ENCODE measurements at regions not wholly inside any gene's neighbourhood (a gene's known extent, or its start where the extent isn't known, plus 50 kb on each side); places are given as distances from the start of the nearest gene placed in this dataset.

- H3K79me2 ChIP-seq (ENCODE audit: insufficient read depth, low read length), result no peaks in the 10 kb centered on the region
- TF ChIP-seq POLR2AphosphoS5 (IDR thresholded peaks at IDR 0.05; ENCODE audit: low read depth, low read length), result no peak
- TF ChIP-seq JUND (IDR thresholded peaks at IDR 0.05), result no peak
- TF ChIP-seq YY1 (IDR thresholded peaks at IDR 0.05; ENCODE audit: extremely low read depth, insufficient replicate concordance, low read depth, low read length), result no peak
- TF ChIP-seq ZBTB33 (IDR thresholded peaks at IDR 0.05; ENCODE audit: extremely low read depth, insufficient replicate concordance, low read length), result no peak
- H3K9ac ChIP-seq (ENCODE audit: low read length), result no peak overlapping the region
- no peaks in the 10 kb centered on the region for H3K36me3 ChIP-seq (ENCODE audit: control insufficient read depth in 1 of 2, insufficient read depth in 2 of 2, low read length in 2 of 2)
- H3K4me2 ChIP-seq (ENCODE audit: low read length), result no peak overlapping the region
- ChIA-PET RAD21 (ENCODE audit: low non-redundant PET in 1 of 2, low total read pairs in 2 of 2, uncharacterized antibody in 2 of 2, unreplicated experiment in 2 of 2) (no interaction called here), CTCF (interaction anchor here (1.4 kb wide), 1 partner anchor 527 kb away, joined by 3 read pairs; no protein-coding TSS in a partner anchor), POLR2A (no interaction called here)
- no peaks in the 10 kb centered on the region for H3K9me3 ChIP-seq (ENCODE audit: control insufficient read depth in 1 of 2, insufficient read depth in 1 of 2, low read depth in 1 of 2, low read length in 2 of 2)
- H3K27ac ChIP-seq (ENCODE audit: low read depth, low read length), result no peak overlapping the region
- no peak overlapping the region for H3K4me3 ChIP-seq (replicated peaks in 1 of 2; ENCODE audit: low read depth in 1 of 2, low read length in 2 of 2)
- DNase-seq (ENCODE audit: low read depth, low spot score) (no peak), ATAC-seq (peak; percentile 44; the same call in 1 of the 2 replicates)
- H4K20me1 ChIP-seq (ENCODE audit: insufficient read depth), result no peaks in the 10 kb centered on the region
- no TSS peak for BruUV-seq (replicated peaks)
- H3K27me3 ChIP-seq (ENCODE audit: insufficient read depth, low read length), result no peaks in the 10 kb centered on the region
- no peak overlapping the region for H2AFZ ChIP-seq (ENCODE audit: low read depth, low read length, poor library complexity, severe bottlenecking)
- no peaks in the 10 kb centered on the region for H3K4me1 ChIP-seq (ENCODE audit: control insufficient read depth in 1 of 2, insufficient read depth in 2 of 2, low read length in 2 of 2)
- no peaks in the 10 kb centered on the region for H3K9me2 ChIP-seq (ENCODE audit: insufficient read depth)
- intact Hi-C loops (cut with micrococcal nuclease), result no loop called here
Measured at GRCh38 chr13:105937451-105937850, 598.0 kb downstream of the EFNB2 start.

DNA sequence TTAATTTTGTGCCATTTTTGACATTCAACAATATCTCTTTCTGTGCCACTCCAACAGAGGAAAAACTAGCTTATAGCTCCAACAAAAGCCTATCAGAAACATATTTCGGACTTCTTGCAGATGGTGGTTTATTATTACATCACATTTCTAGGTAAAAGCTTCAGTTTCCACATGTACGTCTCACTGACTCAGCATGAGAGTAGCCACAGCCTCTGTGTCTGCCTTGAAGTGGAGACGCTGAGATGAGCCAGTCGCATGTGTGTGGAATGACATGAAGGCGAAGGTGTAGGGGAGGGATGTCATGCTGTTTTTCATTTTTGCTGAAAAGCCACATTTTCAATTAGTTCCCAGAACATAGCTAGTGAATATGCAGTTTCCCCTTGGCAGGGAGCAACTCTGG, 598.6 kb downstream of the EFNB2 start:
- intact Hi-C loops (cut with micrococcal nuclease), result no loop called here
- Histone ChIP-seq H3K4me3 (replicated peaks in 1 of 2; ENCODE audit: low read depth in 1 of 2, low read length in 2 of 2) (no peak overlapping the region), H3K9ac (ENCODE audit: low read length) (no peak overlapping the region), H3K9me3 (ENCODE audit: control insufficient read depth in 1 of 2, insufficient read depth in 1 of 2, low read depth in 1 of 2, low read length in 2 of 2) (no peaks in the 10 kb centered on the region), H3K36me3 (ENCODE audit: control insufficient read depth in 1 of 2, insufficient read depth in 2 of 2, low read length in 2 of 2) (no peaks in the 10 kb centered on the region), H3K4me2 (ENCODE audit: low read length) (no peak overlapping the region), H3K9me2 (ENCODE audit: insufficient read depth) (no peaks in the 10 kb centered on the region), H3K4me1 (ENCODE audit: control insufficient read depth in 1 of 2, insufficient read depth in 2 of 2, low read length in 2 of 2) (no peaks in the 10 kb centered on the region), H3K27ac (ENCODE audit: low read depth, low read length) (no peak overlapping the region), H3K79me2 (ENCODE audit: insufficient read depth, low read length) (no peaks in the 10 kb centered on the region), H3K27me3 (ENCODE audit: insufficient read depth, low read length) (no peaks in the 10 kb centered on the region), H4K20me1 (ENCODE audit: insufficient read depth) (no peaks in the 10 kb centered on the region), H2AFZ (ENCODE audit: low read depth, low read length, poor library complexity, severe bottlenecking) (no peak overlapping the region)
- no peak for ATAC-seq
- ChIA-PET POLR2A (no interaction called here), RAD21 (ENCODE audit: low non-redundant PET in 1 of 2, low total read pairs in 2 of 2, uncharacterized antibody in 2 of 2, unreplicated experiment in 2 of 2) (no interaction called here), CTCF (interaction anchor here (1.4 kb wide), 1 partner anchor 526 kb away, joined by 3 read pairs; no protein-coding TSS in a partner anchor)
- no TSS peak for BruUV-seq (replicated peaks)
- no peak for DNase-seq (ENCODE audit: low read depth, low spot score)
- TF ChIP-seq FOSL1 (IDR thresholded peaks at IDR 0.05; ENCODE audit: low read depth) (no peak), ZNF274 (IDR thresholded peaks at IDR 0.05; ENCODE audit: low read depth, low read length) (no peak), ZBTB33 (IDR thresholded peaks at IDR 0.05; ENCODE audit: extremely low read depth, insufficient replicate concordance, low read length) (no peak), SIN3A (IDR thresholded peaks at IDR 0.05; ENCODE audit: low read depth) (no peak), MAX (IDR thresholded peaks at IDR 0.05) (no peak), SP1 (IDR thresholded peaks at IDR 0.05; ENCODE audit: low read depth) (no peak), ATF3 (IDR thresholded peaks at IDR 0.05) (no peak), POLR2A (IDR thresholded peaks at IDR 0.05; ENCODE audit: borderline replicate concordance, extremely low read depth, insufficient read depth, insufficient read length) (no peak)

All from HCT116 (cell line).